Type B pancreatic cell (in vitro differentiated cells): ENCODE measurements at regions not wholly inside any gene's neighbourhood (a gene's known extent, or its start where the extent isn't known, plus 50 kb on each side); places are given as distances from the start of the nearest gene placed in this dataset.
A peak's percentile ranks its signal among the peaks of the same experiment; 100 is the strongest.

Experiments used
- DNase-seq: peaks from one replicate; pipeline ENCODE4 v3.0.0; 2021; ENCODE audit warnings: mixed read lengths; ENCODE audit not compliant: unreplicated experiment; ENCODE audit errors: extremely low spot score
- H3K27ac Mint-ChIP-seq: 2 replicates; pipeline ENCODE4 v1.8.0; 2021; ENCODE audit warnings: mild to moderate bottlenecking, mixed read lengths
- H3K27me3 Mint-ChIP-seq: 2 replicates; pipeline ENCODE4 v1.8.0; 2021; ENCODE audit warnings: mixed read lengths
- H3K36me3 Mint-ChIP-seq: 2 replicates; pipeline ENCODE4 v1.8.0; 2021; ENCODE audit warnings: mixed read lengths
- H3K4me1 Mint-ChIP-seq: one replicate; pipeline ENCODE4 v1.8.0; 2021; ENCODE audit warnings: mixed read lengths; ENCODE audit not compliant: unreplicated experiment
- H3K4me3 Mint-ChIP-seq: 2 replicates; pipeline ENCODE4 v1.8.0; 2021; ENCODE audit warnings: mild to moderate bottlenecking, mixed read lengths
- H3K9me3 Mint-ChIP-seq: 2 replicates; pipeline ENCODE4 v1.8.0; 2021; ENCODE audit warnings: mixed read lengths
- CTCF ChIP-seq: fragments of 200-600 bp; sonication (generic); conservative IDR thresholded peaks from 2 replicates; pipeline ENCODE4 v1.5.0; 2021; ENCODE audit warnings: antibody characterized with exemption, mild to moderate bottlenecking

DNA sequence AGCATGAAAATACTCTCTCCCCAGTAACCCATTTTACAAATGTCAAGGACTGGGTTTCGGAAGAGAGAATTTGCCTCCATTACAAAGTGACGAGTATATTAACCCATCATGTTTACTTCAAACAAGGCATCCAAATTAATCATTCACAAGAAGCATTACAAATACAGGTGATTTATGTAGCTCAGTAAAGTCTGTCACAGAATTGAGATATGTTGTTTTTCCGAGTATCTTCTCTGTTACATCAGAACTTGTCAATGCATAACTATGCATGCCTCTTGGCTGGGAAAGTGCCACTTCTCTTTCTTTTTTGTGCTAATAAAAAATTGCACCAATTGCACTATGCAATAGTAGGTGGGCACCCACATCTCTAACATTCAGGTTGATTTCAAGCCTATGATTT is 158.2 kb downstream of the AREG start:
- Mint-ChIP-seq H3K4me1 (no peaks in the 10 kb centered on the region), H3K27ac (no peak overlapping the region), H3K4me3 (no peak overlapping the region), H3K36me3 (no peaks in the 10 kb centered on the region), H3K9me3 (peaks cover 4% of the 10 kb centered on the region), H3K27me3 (peaks cover 19% of the 10 kb centered on the region)
- TF ChIP-seq CTCF, result no peak
- DNase-seq, result no peak

GRCh38 chr4:74608151-74608949 is 163.4 kb downstream of the AREG start:
- peaks cover 4% of the 10 kb centered on the region for H3K9me3 Mint-ChIP-seq
- TF ChIP-seq CTCF, result no peak
- H3K4me1 Mint-ChIP-seq, result no peaks in the 10 kb centered on the region
- H3K36me3 Mint-ChIP-seq, result no peaks in the 10 kb centered on the region
- H3K4me3 Mint-ChIP-seq, result no peak overlapping the region
- peaks cover 9% of the 10 kb centered on the region for H3K27me3 Mint-ChIP-seq
- DNase-seq, result no peak
- peak overlapping the region; percentile 27 for H3K27ac Mint-ChIP-seq

DNA sequence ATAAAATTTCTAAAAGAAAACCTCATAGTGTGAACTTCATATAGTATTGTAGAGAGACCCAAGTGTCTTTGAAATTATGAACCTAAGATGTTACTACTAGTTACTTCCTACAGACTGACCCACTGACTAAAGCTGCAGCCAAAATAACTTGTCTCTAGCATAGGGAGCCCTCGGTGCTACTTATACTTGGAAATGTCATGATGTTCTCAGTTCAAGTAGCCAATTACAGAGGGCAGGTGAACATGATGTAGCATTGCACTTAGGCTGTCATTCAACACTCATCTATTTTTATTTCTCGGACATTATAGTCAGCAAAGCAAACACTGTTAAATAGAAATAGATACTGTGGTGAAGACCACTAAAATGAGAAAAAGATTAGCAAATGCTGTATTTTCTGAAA is 165.6 kb downstream of the AREG start:
- Mint-ChIP-seq H3K36me3 (no peaks in the 10 kb centered on the region), H3K9me3 (peaks cover 4% of the 10 kb centered on the region), H3K4me1 (no peaks in the 10 kb centered on the region), H3K27ac (no peak overlapping the region), H3K4me3 (no peak overlapping the region), H3K27me3 (peaks cover 13% of the 10 kb centered on the region)
- no peak for DNase-seq
- TF ChIP-seq CTCF, result no peak

GRCh38 chr4:74612837-74613236 is 167.9 kb downstream of the AREG start:
- Mint-ChIP-seq H3K27me3 (peaks cover 11% of the 10 kb centered on the region), H3K4me1 (no peaks in the 10 kb centered on the region), H3K27ac (no peak overlapping the region), H3K4me3 (no peak overlapping the region), H3K36me3 (no peaks in the 10 kb centered on the region), H3K9me3 (peaks cover under 1% of the 10 kb centered on the region)
- TF ChIP-seq CTCF, result no peak
- DNase-seq, result no peak

GRCh38 chr4:74613266-74613665 is 168.3 kb downstream of the AREG start:
- no peak overlapping the region for H3K27ac Mint-ChIP-seq
- TF ChIP-seq CTCF, result no peak
- no peak for DNase-seq
- no peaks in the 10 kb centered on the region for H3K36me3 Mint-ChIP-seq
- H3K9me3 Mint-ChIP-seq, result no peaks in the 10 kb centered on the region
- no peak overlapping the region for H3K4me3 Mint-ChIP-seq
- H3K4me1 Mint-ChIP-seq, result no peaks in the 10 kb centered on the region
- H3K27me3 Mint-ChIP-seq, result peaks cover 9% of the 10 kb centered on the region
